Parathyroid adenoma (tissue), 2 donors: ENCODE measurements at regions not wholly inside any gene's neighbourhood (a gene's known extent, or its start where the extent isn't known, plus 50 kb on each side); places are given as distances from the start of the nearest gene placed in this dataset.

Experiments
- H2AFZ ChIP-seq: fragments of 300-600 bp; sonication (generic); one replicate; pipeline ENCODE4 v1.7.0; 2017; ENCODE audit warnings: antibody characterized with exemption, mild to moderate bottlenecking
- H3K27ac ChIP-seq: fragments of 300-600 bp; sonication (generic); one replicate; pipeline ENCODE4 v1.7.0; 2017
- H3K27me3 ChIP-seq: fragments of 300-600 bp; sonication (generic); one replicate; pipeline ENCODE4 v1.7.0; 2017; ENCODE audit warnings: low read length; ENCODE audit not compliant: control insufficient read depth, insufficient read depth
- H3K36me3 ChIP-seq: fragments of 300-600 bp; sonication (generic); one replicate; pipeline ENCODE4 v1.7.0; 2017; ENCODE audit warnings: low read length; ENCODE audit not compliant: control insufficient read depth, insufficient read depth
- H3K4me1 ChIP-seq: fragments of 300-600 bp; sonication (generic); one replicate; pipeline ENCODE4 v1.7.0; 2017; ENCODE audit warnings: control low read depth
- H3K4me2 ChIP-seq: fragments of 300-600 bp; sonication (generic); one replicate; pipeline ENCODE4 v1.7.0; 2017; ENCODE audit warnings: low read length
- H3K4me3 ChIP-seq: fragments of 300-600 bp; sonication (generic); one replicate; pipeline ENCODE4 v1.7.0; 2017; ENCODE audit warnings: low read depth, low read length
- H3K79me2 ChIP-seq: fragments of 300-600 bp; sonication (generic); one replicate; pipeline ENCODE4 v1.7.0; 2017; ENCODE audit warnings: control low read depth
- H3K9ac ChIP-seq: fragments of 300-600 bp; sonication (generic); one replicate; pipeline ENCODE4 v1.7.0; 2017; ENCODE audit warnings: mild to moderate bottlenecking
- H3K9me3 ChIP-seq: fragments of 300-600 bp; sonication (generic); one replicate; pipeline ENCODE4 v1.7.0; 2017; ENCODE audit warnings: low read length; ENCODE audit not compliant: control insufficient read depth
- CTCF ChIP-seq: fragments of 300-600 bp; sonication (generic); IDR thresholded peaks from one replicate; pipeline ENCODE4 v1.7.0; 2017; ENCODE audit warnings: antibody characterized with exemption, mild to moderate bottlenecking
- donor health status: primary hyperparathyroidism.

GRCh38 chr11:95595541-95595940 is 194.0 kb downstream of the FAM76B start:
- no peaks in the 10 kb centered on the region for H3K9me3 ChIP-seq
- no peaks in the 10 kb centered on the region for H3K36me3 ChIP-seq

GRCh38 chr11:95593111-95593510 is 196.5 kb downstream of the FAM76B start:
- H2AFZ ChIP-seq, result peak overlapping the region; percentile 58
- no peaks in the 10 kb centered on the region for H3K27me3 ChIP-seq
- no peak overlapping the region for H3K9ac ChIP-seq
- peaks cover 33% of the 10 kb centered on the region for H3K4me1 ChIP-seq
- H3K4me2 ChIP-seq, result peak overlapping the region; percentile 43
- H3K4me3 ChIP-seq, result no peak overlapping the region
- peak overlapping the region; percentile 87 for H3K27ac ChIP-seq
- no peaks in the 10 kb centered on the region for H3K36me3 ChIP-seq
- H3K79me2 ChIP-seq, result no peaks in the 10 kb centered on the region
- no peak for TF ChIP-seq CTCF
- H3K9me3 ChIP-seq, result no peaks in the 10 kb centered on the region

More at GRCh38 chr11:95595541-95595940, 194.0 kb downstream of the FAM76B start:
- no peak for TF ChIP-seq CTCF
- H3K27me3 ChIP-seq, result no peaks in the 10 kb centered on the region
- H3K79me2 ChIP-seq, result no peaks in the 10 kb centered on the region
- H3K27ac ChIP-seq, result peak overlapping the region; percentile 74
- no peak overlapping the region for H3K4me2 ChIP-seq
- H3K9ac ChIP-seq, result no peak overlapping the region
- H3K4me3 ChIP-seq, result no peak overlapping the region
- H3K4me1 ChIP-seq, result peaks cover 25% of the 10 kb centered on the region
- H2AFZ ChIP-seq, result peak overlapping the region; percentile 69

- Histone ChIP-seq H3K36me3 (no peaks in the 10 kb centered on the region), H3K27ac (peak overlapping the region; percentile 87), H3K4me3 (no peak overlapping the region), H3K4me1 (peaks cover 36% of the 10 kb centered on the region), H3K4me2 (peak overlapping the region; percentile 43), H2AFZ (peak overlapping the region; percentile 58), H3K9me3 (no peaks in the 10 kb centered on the region), H3K9ac (no peak overlapping the region), H3K27me3 (no peaks in the 10 kb centered on the region), H3K79me2 (no peaks in the 10 kb centered on the region)
- TF ChIP-seq CTCF, result no peak
These were observed 197.1 kb downstream of the FAM76B start for GRCh38 chr11:95592471-95592870.

- H3K36me3 ChIP-seq, result no peaks in the 10 kb centered on the region
- H3K4me3 ChIP-seq, result peak overlapping the region; percentile 11
- peak overlapping the region; percentile 87 for H3K27ac ChIP-seq
- no peaks in the 10 kb centered on the region for H3K9me3 ChIP-seq
- H2AFZ ChIP-seq, result peak overlapping the region; percentile 75
- H3K4me2 ChIP-seq, result peak overlapping the region; percentile 31
- no peak overlapping the region for H3K9ac ChIP-seq
- peaks cover 28% of the 10 kb centered on the region for H3K4me1 ChIP-seq
- H3K27me3 ChIP-seq, result no peaks in the 10 kb centered on the region
- no peaks in the 10 kb centered on the region for H3K79me2 ChIP-seq
- TF ChIP-seq CTCF, result no peak
These were observed 199.5 kb downstream of the FAM76B start for GRCh38 chr11:95589893-95590612.

GRCh38 chr11:95588821-95589220 is 200.8 kb downstream of the FAM76B start:
- Histone ChIP-seq H3K27me3 (no peaks in the 10 kb centered on the region), H2AFZ (peak overlapping the region; percentile 29), H3K4me3 (no peak overlapping the region), H3K4me2 (no peak overlapping the region), H3K9me3 (no peaks in the 10 kb centered on the region), H3K9ac (no peak overlapping the region), H3K4me1 (peaks cover 28% of the 10 kb centered on the region), H3K36me3 (no peaks in the 10 kb centered on the region), H3K79me2 (no peaks in the 10 kb centered on the region), H3K27ac (peak overlapping the region; percentile 36)
- TF ChIP-seq CTCF, result no peak
